GM18858 (cell line): ENCODE measurements at regions not wholly inside any gene's neighbourhood (a gene's known extent, or its start where the extent isn't known, plus 50 kb on each side); places are given as distances from the start of the nearest gene placed in this dataset.

Source experiments
- ATAC-seq: cut with Tn5 transposase; IDR thresholded peaks from one replicate; pipeline ENCODE4 v1.9.1; 2021; ENCODE audit not compliant: unreplicated experiment

DNA sequence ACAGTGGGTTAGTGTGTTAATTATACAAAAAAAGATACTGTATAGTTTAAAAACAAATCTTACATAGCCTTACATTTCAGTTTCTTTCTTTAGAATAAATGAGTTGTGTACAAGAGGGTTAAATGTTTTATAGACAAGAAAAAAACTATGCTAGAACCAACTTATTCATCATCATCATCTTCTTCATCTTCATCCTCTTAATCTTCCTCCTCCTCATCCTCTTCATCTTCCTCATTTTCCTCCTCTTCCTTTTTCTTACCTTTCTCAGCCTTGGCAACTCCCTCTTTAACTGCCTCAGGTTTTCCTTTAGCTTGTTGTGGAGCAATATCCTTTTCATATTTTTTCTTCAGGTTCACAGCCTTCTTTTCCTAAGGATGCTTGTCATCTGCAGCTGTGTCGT, 53.7 kb downstream of the RPS12 start:
- no peak for ATAC-seq

DNA sequence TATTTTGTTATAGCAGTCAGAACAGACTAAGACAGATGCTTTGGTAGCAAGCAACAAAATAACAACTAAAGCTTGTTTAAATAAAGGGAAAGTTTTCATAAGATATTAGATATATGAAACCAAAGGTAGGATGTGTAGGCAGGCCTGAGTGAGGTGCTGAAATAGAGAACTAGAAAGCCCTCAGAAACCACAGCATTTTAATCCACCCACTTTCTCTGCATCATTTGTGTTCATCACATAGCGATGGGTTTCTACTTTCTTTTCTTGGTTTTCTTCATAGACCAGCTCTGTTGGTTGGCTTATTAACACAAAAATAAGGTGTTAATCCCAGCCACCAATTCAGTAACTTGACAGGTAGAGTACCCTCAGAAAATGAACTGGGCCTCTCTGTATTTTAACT, 58.6 kb downstream of the RPS12 start:
- ATAC-seq, result peak; percentile 100

DNA sequence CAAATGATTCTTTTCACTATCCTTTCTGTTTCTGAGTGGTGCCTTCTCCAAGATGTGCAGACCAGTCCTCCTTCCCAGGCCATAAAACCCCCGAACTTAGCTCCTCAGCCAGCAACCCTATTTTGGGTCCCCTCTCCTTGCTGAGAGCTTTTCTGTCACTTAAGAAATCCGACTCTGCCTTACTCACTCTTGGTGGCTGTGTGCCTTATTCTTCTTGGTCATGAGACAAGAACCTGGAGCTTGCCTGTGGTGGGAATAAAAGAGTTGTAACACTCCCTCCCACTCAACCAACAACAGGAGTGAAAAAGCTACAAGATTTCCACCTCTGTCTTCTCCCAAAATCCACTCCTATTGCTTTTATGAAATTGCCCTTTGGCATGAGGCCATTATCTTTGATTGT, 62.6 kb downstream of the RPS12 start:
- no peak for ATAC-seq

DNA sequence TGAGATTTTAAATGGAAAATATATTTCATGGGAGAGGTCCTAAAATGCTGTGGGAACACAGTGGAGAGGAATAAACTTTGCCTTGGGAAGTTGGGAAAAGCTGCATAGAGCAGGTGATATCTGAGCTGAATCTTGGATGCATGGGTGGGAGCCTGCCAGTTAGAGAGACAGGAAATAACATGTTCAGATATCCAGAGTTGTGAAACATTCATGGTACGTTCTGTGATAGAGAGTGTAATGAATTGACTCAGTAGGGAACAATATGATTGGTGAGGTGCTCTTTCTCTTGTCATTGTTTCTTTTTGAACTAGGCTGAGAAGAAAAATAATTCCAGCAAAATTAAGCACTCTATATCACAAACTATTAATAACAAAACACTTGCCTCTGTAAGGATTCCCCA, 72.8 kb downstream of the RPS12 start:
- ATAC-seq, result no peak

DNA sequence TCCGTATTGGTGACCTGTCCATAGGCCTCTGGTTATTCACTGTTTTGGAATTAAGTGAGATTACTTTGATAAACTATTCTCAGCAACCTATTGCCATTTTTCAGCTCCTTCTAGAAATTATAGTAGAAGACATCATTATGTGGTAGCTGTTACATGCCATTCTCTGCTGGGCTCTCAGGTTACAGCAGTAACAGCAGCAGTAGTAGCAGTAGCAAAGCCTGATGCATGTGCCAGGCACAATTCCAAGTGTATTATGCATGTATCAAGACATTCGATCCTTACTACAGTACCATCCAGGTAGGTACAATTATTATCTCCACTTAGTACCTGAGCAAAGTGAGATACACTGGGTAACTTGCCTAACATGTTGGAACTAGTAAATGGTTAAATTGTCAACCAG, 74.3 kb downstream of the RPS12 start:
- no peak for ATAC-seq

DNA sequence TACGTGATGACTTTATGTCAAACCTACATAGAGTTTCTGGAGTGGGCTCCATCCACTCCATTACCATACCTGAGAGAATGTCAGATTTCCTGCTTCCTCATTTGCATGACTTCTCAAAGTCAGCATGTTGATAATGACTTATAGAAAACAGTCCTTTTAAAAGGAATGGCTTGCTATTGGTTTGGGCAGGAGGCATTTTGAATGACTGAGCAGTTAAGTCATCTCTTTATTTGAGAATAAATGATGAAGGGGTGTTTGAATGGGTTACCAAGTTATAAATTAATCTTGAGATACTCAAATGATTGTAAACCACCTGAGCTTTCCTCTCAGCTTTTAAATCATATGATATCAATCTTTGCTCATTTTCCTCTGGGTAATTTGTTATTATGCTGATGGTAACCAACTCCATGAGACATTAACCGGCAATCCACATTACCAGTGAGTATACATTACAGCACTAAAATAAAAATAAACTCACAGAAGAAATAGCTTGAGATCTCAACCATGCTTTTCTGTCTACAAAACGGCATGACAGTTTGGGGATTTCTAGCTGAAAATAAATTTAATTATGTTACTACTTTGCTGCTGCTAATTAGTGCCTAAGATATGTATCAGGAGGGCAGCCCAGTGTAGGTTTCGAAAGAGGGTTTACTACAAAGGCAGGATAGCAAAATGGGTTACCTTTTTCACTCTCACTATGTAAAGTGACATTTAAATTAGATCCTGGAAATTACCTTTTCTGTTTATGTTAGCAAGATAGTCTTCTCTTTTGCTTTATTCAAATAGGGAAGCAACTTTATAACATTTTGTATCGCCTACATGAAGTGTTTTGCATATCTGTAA, 78.8 kb downstream of the RPS12 start:
- no peak for ATAC-seq

DNA sequence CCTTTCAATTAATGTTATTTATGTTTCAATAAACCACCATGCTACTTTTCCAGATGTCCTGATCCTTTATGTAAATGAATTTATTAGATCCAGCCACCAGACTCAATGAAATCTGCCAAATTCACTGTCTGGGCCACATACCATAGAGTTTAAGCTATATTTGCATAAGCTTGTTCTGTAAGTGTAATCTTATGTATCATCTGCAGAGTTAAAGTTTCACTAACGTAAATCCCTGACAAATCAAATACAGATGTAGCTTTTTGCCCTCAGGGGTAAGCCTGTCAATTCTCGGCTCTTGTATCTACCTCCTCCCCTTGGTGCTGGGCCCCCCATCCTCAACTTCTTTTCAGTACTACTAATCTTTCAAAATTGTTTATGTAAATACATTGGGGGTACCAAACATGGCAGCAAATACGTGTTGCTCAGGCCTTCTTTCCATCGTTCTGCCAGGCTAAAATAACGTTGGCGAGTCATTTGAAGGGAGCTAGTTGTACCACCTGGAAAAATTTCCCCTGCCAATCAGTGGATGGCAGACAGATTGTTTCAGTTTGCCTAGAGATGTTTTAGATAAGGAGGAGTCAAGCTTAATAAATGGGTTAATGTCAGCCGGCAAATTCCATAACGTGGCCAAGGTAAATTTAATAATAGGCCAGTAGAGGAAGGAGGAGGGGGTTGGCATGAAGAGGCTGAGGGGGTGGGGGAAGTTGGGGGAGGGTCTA, 79.6 kb downstream of the RPS12 start:
- no peak for ATAC-seq

DNA sequence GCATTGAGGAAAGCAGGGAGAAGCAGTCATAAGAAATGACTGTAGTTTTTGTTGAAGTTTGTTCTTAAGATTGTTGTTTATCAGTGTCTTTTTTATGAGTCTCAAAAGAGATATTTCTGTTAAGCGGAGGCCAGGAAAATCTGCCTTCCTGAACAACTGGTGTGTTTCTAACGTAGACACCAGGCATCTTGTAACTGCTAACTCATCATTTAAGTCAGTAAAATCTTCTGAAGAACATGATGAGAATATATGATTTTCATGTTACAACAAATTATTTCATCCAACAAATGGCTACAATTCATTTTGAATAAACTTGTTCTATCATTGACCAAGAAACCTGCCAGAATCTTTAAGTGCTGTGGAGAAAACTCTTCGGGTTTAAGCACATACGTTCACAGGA, 84.0 kb downstream of the RPS12 start:
- no peak for ATAC-seq

DNA sequence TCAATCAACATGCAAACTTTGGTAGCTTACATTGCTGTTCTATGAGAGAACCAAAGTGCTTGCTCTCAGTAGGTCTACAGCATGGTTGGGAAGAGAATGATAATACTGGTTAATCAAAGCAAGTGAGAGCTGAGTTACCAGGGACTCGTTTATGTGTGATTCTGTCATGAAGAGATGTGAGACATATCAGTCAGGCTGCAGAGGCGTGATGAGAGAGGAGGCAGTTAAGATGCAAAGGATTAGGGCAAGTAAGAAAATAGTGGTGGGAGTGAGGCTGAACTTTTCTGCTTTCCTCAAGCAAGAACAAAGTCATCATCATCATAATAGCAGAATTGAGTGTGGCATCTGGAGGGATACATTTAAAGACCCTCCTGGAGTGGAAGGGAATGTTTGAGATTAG, 86.5 kb downstream of the RPS12 start:
- ATAC-seq, result no peak

DNA sequence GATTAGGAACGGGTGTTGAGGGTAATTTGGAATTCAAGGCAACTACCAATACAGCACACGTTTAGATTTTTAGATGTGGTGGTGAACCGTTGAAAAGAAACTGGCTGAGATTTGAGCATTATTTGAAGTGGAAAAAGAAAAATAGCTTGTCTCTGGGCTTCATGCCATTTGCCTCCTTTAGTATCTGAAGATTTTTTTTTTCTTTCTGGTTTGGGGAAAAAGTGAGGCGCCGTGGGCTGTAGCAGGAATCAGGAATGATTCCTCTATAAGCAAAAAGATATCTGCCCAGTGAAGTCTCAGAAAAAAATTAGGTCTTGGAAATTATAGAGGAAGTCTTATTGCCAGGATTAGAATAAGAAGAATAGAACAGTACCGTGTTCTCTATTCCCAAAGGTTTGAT, 88.5 kb downstream of the RPS12 start:
- no peak for ATAC-seq

DNA sequence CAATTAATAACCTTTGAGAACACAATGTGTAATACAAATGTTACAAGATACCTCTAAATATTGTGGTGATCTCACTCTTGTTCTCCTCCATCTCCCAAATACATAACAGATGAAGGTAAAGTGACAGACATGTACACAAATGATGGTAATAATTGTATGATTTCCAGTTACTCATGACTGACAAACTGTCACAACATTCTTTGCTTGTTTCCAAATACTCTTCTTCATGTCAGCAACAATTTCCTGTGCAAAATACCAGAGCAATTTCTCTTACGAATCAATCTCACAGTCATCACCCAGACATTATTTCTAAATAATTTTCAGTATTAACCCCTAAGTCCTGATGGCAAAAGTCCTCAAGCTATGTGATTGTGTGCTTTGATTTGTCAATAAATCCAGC, 92.9 kb downstream of the RPS12 start:
- ATAC-seq, result no peak

DNA sequence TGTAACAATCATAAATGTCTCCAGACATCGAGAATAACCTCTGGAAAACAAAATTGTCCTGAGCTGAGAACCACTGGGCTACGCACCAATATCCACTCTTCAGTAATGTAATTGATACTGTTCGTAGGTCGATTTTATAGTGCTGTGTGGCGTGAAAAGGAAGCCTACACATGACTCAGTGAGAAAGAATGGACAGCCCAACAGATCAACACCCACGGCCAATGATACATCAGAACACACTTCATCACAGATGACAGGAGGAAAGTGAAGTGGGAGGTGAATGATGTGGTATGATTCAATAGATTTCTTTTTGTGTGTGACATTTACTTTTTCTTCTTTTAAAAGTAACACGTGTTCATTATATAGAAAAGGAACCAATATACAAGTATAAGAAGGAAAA, 93.5 kb downstream of the RPS12 start:
- ATAC-seq, result no peak

DNA sequence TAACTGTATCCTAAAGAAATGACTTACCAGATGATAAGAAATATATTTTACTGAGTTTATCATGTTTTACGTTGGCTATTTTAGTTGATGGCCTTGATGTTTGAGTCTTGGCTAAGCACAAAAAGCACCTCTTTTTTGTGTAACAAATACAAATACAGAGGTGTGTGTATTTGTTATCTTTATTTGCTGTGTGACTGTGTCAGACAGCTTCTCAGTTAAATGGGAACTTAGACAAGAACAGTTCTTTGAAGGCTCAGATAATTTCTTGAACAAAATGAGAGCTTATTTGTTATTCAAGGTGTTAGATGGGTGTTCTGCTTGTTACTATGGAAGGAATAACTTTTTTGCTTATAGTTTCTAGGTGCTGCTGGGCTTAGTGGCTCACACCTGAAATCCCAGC, 95.4 kb downstream of the RPS12 start:
- no peak for ATAC-seq

DNA sequence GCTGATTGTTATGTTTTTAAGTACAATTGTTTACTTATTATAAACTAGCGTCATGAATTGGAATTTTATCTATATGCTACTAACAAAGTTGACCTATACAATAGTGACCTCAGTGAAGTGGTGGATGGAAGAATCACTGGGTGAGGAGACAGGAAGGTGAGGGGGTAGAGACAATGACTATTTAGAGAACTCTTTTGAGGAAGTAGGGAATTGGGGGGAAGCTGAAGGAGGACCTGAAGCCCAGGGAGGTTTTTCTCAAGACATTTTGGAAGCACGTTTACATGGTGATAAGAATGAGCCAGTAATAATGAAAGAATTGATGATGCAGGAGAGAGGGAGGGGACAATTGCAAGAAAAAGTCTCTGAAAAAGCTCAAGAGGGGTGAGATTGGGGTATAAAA, 96.4 kb downstream of the RPS12 start:
- no peak for ATAC-seq

DNA sequence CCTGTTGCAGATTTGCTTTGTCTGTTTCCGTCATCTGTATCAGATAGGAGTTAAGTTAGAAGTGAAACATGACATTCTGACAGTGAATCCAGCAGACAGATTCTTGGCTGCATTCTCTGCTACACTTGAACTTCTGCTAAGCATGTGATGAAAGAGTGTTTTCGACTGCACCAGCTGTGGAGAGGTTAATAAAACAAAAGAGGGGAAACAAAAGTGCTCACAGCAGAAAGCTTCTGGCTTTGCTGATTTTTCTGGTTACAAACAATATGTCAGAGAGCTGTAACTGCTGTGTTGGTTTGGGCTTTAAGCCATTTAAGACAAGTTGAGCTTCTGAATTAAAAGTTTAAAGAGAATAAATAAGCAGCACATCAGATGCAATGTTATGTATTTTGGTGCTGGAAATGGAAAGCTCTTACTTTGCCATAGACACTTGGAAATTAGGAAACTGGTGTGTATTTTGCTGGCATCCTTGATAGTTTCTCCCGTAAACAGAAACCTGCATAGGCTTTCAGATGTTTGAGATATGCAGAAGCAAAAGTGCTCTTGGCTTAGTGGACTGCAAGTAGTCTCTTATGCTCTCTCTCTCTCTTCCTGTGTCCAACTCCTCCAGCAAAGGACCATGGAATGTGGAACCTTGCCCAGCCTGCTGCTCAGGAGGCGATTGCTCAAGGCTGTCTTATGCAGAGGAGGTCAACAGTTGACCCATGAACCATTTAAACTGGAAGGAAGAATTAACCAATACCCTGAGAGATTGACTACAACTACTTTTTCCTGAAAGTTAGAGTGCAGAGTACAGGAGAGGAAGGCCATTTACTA, 104.9 kb downstream of the RPS12 start:
- ATAC-seq, result no peak

DNA sequence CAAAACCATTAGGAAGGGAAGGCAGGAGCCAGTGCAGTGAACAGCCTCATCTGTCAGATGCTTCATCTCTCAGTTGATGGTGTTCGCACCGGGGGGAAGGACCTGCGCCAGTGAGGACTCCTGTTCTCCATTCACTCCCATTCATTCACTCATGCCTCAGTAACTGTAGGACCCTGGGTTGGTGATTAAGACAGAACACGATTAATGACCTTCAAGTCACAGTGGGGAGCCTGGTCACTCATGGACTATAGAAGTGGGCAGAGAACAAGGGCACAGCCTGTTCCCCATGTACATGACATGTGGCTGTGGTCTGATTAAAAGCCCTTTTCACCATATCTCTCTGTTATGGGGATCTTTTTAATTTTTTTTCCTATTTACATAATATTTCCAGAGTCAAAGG, 113.3 kb downstream of the RPS12 start:
- ATAC-seq, result no peak

DNA sequence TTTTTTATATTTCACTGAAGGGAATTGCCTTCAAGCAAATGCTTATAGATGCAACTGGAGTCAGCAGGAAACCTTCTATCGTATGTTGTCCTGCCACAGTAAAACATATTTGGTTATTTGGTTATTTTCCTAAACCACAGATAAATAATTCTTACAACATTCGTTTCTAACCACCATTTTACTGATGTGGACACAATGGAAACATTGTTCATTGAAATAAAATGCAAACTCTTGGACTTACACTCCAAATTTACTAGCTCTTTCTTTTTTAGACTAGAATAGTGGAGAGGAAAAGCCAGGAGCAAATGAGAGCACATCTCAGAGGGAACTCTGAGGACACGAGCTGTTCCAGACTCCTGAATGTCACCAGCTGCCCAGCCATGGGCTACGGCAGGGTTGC, 114.8 kb downstream of the RPS12 start:
- ATAC-seq, result no peak

DNA sequence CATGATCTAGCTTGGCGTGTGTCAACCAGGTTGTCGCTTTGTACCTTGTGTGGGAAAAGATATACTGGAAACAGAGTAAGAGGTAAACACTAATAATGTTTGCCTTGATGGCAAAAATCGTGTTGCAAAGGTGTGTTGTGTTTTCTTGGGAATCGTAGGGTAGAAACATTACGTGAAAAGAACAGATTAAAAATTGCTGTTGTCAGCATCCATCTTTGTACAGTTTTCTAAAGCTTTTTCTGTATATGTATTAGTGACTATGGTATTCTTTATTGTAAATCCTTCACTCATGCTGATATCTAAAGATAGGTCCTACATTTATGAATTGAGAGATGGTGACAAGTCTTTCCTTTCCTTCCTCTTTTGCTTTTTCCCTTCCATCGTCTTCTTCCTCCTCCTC, 116.9 kb downstream of the RPS12 start:
- ATAC-seq, result no peak

DNA sequence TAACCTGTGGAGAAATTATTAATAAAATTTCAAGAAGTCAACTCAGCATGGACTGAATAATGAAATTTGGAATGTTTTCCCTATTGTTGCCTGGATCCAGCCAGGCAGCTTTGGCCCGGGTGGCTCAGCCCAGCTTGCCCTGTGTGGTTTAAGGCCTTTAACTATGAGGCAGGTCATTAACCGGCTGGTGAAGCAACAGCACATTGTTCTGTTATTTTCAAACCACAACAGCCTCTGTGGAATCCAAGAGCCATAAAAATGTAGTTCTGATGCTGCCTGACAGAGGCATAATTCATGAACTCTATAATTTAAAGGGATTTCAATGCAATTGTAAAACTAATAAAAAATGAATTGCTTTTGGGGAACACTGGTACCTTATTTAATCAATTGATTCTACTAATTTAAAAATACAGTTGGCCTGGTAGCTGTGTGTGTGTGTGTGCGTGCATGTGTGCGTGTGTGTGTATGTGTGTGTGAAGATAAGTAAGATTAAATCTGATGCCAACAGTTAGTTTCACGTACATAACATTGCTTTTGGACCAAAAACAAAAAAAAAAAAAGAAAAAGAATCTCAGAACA, 117.7 kb downstream of the RPS12 start:
- no peak for ATAC-seq

DNA sequence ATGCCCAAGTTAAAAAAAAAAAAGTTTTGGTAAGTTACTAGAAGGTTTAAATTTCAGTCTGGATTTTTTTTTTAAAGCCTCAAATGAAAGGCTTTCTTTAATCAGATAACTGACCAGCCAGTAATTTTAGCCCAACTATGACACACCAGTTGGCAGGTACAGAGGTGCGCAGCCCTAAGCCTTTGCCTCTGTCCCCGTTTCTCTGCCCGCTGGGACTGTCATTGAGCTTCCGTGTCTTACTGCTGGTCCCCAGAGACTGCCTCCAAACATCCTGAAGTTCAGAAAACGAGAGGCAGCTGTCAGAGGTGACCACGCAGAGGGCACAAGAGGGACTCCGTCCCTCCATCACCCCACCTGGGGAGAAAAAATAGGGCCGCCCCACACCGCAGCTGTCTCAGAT, 118.2 kb downstream of the RPS12 start:
- ATAC-seq, result no peak

DNA sequence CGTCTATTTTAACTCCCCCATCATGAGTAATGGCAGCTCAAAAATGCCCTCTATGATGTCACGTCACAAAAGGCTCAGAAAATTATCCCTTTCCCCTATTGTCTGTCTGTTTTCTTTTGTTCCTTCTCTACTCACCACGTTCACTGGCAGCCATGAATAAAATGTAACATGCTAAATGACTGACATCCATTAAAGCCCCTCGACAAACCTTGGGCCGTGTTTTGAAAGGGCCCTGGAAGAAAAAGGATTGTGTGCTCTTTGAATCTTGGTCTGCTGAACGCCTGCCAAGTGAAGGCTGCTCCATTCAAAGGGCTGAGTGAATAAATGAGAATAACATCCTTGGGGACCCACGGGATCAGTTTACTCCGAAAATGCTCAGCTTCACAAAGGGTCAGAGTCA, 118.7 kb downstream of the RPS12 start:
- no peak for ATAC-seq
